Stimulated activated CD4-positive, alpha-beta T cell treated with anti-CD3 and anti-CD28 coated beads, Interleukin-12 subunit alpha, Interleukin-12 subunit beta, amount 100 ng/mL, for 24 hours (primary cell): ENCODE measurements at regions not wholly inside any gene's neighbourhood (a gene's known extent, or its start where the extent isn't known, plus 50 kb on each side); places are given as distances from the start of the nearest gene placed in this dataset.

ENCODE experiments used
- DNase-seq, 2 experiments: peaks; one replicate each; pipeline ENCODE4 v3.0.0-alpha.2; 2020; ENCODE audit warnings: low read depth in 2 of 2

GRCh38 chr10:36232935-36233334 is 590.8 kb upstream of the FZD8 start:
- DNase-seq = no peak

GRCh38 chr10:36224431-36224985 is 582.4 kb upstream of the FZD8 start:
- no peak for DNase-seq

GRCh38 chr10:36221101-36221500 is 579.0 kb upstream of the FZD8 start:
- DNase-seq = no peak

- no peak for DNase-seq
Measured at GRCh38 chr10:36220151-36220550, 578.1 kb upstream of the FZD8 start.

- no peak for DNase-seq
Measured at GRCh38 chr10:36211856-36212255, 569.8 kb upstream of the FZD8 start.

GRCh38 chr10:36209480-36209879 is 567.4 kb upstream of the FZD8 start:
- DNase-seq = no peak

- no peak for DNase-seq
Measured at GRCh38 chr10:36202881-36203280, 560.8 kb upstream of the FZD8 start.

GRCh38 chr10:36200577-36200976 is 558.5 kb upstream of the FZD8 start:
- no peak for DNase-seq

- no peak for DNase-seq
Measured at GRCh38 chr10:36198322-36198721, 556.2 kb upstream of the FZD8 start.

GRCh38 chr10:36195364-36195763 is 553.3 kb upstream of the FZD8 start:
- DNase-seq = no peak

GRCh38 chr10:36194276-36194675 is 552.2 kb upstream of the FZD8 start:
- no peak for DNase-seq

- no peak for DNase-seq
Measured at GRCh38 chr10:36191009-36191408, 548.9 kb upstream of the FZD8 start.

- no peak for DNase-seq
Measured at GRCh38 chr10:36188461-36188860, 546.4 kb upstream of the FZD8 start.

GRCh38 chr10:36188080-36188453 is 546.0 kb upstream of the FZD8 start:
- DNase-seq = no peak

GRCh38 chr10:36187380-36188079 is 545.4 kb upstream of the FZD8 start:
- DNase-seq = no peak

GRCh38 chr10:36185097-36185496 is 543.0 kb upstream of the FZD8 start:
- no peak for DNase-seq

GRCh38 chr10:36183726-36184125 is 541.6 kb upstream of the FZD8 start:
- DNase-seq = no peak

- DNase-seq = no peak
Measured at GRCh38 chr10:36183056-36183455, 541.0 kb upstream of the FZD8 start.

GRCh38 chr10:36182606-36183005 is 540.5 kb upstream of the FZD8 start:
- no peak for DNase-seq

- no peak for DNase-seq
Measured at GRCh38 chr10:36182179-36182566, 540.1 kb upstream of the FZD8 start.

- no peak for DNase-seq
Measured at GRCh38 chr10:36181426-36182178, 539.5 kb upstream of the FZD8 start.

GRCh38 chr10:36178616-36179015 is 536.5 kb upstream of the FZD8 start:
- no peak for DNase-seq

- DNase-seq = no peak
Measured at GRCh38 chr10:36177071-36177470, 535.0 kb upstream of the FZD8 start.
